ENCODE measurements at regions not wholly inside any gene's neighbourhood (a gene's known extent, or its start where the extent isn't known, plus 50 kb on each side); places are given as distances from the start of the nearest gene placed in this dataset.
"Not testable (repeated sequence)": the region's sequence is repeated elsewhere in the genome, so short reads cannot be mapped to it uniquely, and the experiment has no call there.

GRCh38 chr7:114084002-114084471, 165.2 kb upstream of the PPP1R3A start:
- no peak for DNase-seq (ENCODE audit: extremely low read depth, low read depth)

GRCh38 chr7:114083166-114084001, 164.6 kb upstream of the PPP1R3A start:
- no peak for DNase-seq (ENCODE audit: extremely low read depth, low read depth)
- TF ChIP-seq CTCF (IDR thresholded peaks at IDR 0.05; ENCODE audit: low read depth, low read length), result no peak

More at GRCh38 chr7:114084002-114084471, 165.2 kb upstream of the PPP1R3A start:
- no peak for TF ChIP-seq CTCF (IDR thresholded peaks at IDR 0.05; ENCODE audit: low read depth, low read length)

GRCh38 chr7:114082642-114083165, 163.9 kb upstream of the PPP1R3A start:
- no peak for TF ChIP-seq CTCF (IDR thresholded peaks at IDR 0.05; ENCODE audit: low read depth, low read length)
- DNase-seq (ENCODE audit: extremely low read depth, low read depth), result no peak

GRCh38 chr7:114081606-114082425, 163.0 kb upstream of the PPP1R3A start:
- peak; percentile 64 for TF ChIP-seq CTCF (IDR thresholded peaks at IDR 0.05; ENCODE audit: low read depth, low read length)
- DNase-seq (ENCODE audit: extremely low read depth, low read depth), result peak; percentile 35

GRCh38 chr7:114077158-114077524, 158.3 kb upstream of the PPP1R3A start:
- DNase-seq (ENCODE audit: extremely low read depth, low read depth), result not testable (repeated sequence)

- not testable (repeated sequence) for DNase-seq (ENCODE audit: extremely low read depth, low read depth)
These were observed 157.8 kb upstream of the PPP1R3A start for GRCh38 chr7:114076392-114077157.

- no peak for DNase-seq (ENCODE audit: extremely low read depth, low read depth)
- no peak for TF ChIP-seq CTCF (IDR thresholded peaks at IDR 0.05; ENCODE audit: low read depth, low read length)
These were observed 154.9 kb upstream of the PPP1R3A start for GRCh38 chr7:114073701-114074100.
